ENCODE measurements at regions not wholly inside any gene's neighbourhood (a gene's known extent, or its start where the extent isn't known, plus 50 kb on each side); places are given as distances from the start of the nearest gene placed in this dataset.
"Not testable (repeated sequence)": the region's sequence is repeated elsewhere in the genome, so short reads cannot be mapped to it uniquely, and the experiment has no call there.

DNA sequence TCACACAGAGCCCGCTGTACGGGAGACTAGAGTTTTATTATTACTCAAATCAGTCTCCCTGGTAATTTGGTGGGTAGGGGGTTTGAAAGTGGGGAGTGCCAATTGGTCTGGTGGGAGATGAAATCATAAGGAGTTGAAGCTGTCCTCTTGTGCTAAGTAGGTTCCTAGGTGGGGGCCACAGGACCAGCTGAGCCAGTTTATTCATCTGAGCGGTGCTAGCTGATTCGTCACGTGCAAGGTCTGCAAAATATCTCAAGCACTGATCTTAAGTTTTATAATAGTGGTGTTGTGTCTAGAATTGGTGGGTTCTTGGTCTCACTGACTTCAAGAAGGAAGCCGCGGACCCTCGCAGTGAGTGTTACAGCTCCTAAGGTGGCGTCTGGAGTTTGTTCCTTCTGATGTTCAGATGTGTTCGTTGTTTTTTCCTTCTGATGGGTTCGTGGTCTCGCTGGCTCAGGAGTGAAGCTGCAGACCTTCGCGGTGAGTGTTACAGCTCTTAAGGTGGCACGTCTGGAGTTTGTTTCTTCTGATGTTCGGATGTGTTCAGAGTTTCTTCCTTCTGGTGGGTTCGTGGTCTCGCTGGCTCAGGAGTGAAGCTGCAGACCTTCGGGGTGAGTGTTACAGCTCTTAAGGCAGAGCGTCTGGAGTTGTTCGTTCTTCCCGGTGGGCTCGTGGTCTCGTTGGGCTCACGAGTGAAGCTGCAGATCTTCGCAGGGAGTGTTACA lies 158.5 kb upstream of the GNAI1 start:
- H3K9ac ChIP-seq (replicated peaks; ENCODE audit: extremely low read depth, insufficient read depth, low read length); BruUV-seq (replicated peaks); H3K79me2 ChIP-seq (ENCODE audit: control insufficient read depth, insufficient read depth, low read length); H3K27me3 ChIP-seq (ENCODE audit: control insufficient read depth in 2 of 2, insufficient read depth in 2 of 2, low read length in 2 of 2); H3K4me3 ChIP-seq (replicated peaks in 1 of 3; ENCODE audit: insufficient read depth in 1 of 3, low read depth in 1 of 3, low read length in 3 of 3); dilution Hi-C loops (cut with MboI; ENCODE audit: extremely low pct_ligation_motif_present, low sequenced_read_pairs); H2AFZ ChIP-seq (ENCODE audit: low read depth, low read length); FAIRE-seq; H3K4me1 ChIP-seq (ENCODE audit: control insufficient read depth, extremely low read depth, insufficient read depth, low read length); intact Hi-C loops (cut with micrococcal nuclease); H3K36me3 ChIP-seq (ENCODE audit: control insufficient read depth in 2 of 2, extremely low read depth in 1 of 2, insufficient read depth in 2 of 2, low read length in 2 of 2); H3K9me3 ChIP-seq (replicated peaks; ENCODE audit: control insufficient read depth, insufficient read depth, low read length); POLR2A ChIA-PET; H3K4me2 ChIP-seq (ENCODE audit: insufficient read depth, low read length); H4K20me1 ChIP-seq (replicated peaks; ENCODE audit: control insufficient read depth, extremely low read depth, insufficient read depth, low read length); CTCF ChIA-PET; DNase-seq (ENCODE audit: low read depth, low spot score); H3K9me1 ChIP-seq (replicated peaks; ENCODE audit: control insufficient read depth, extremely low read depth, insufficient read depth, low read length); H3K27ac ChIP-seq (ENCODE audit: insufficient read depth, low read depth, low read length): not testable (repeated sequence)

DNA sequence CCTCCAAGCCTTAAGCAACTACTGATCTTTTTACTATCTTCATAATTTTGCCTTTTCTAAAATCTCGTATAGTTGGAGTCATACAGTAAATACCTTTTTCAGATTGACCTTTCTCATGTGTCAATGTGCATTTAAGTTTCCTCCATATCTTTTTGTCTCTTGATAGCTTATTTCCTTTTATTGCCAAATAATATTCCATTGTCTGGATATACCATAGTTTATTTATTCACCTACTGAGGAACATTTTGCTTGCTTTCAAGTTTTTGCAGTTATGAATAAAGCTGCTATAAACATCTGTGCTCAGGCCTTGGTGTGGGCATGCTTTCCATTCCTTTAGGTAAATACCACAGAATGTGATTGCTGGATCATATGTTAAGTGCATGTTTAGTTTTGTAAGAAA lies 161.2 kb upstream of the GNAI1 start:
- Histone ChIP-seq H3K4me1 (ENCODE audit: control insufficient read depth, extremely low read depth, insufficient read depth, low read length) (no peaks in the 10 kb centered on the region), H3K4me2 (ENCODE audit: insufficient read depth, low read length) (no peak overlapping the region), H3K9me3 (replicated peaks; ENCODE audit: control insufficient read depth, insufficient read depth, low read length) (no peaks in the 10 kb centered on the region), H2AFZ (ENCODE audit: low read depth, low read length) (peak overlapping the region; percentile 20), H3K9me1 (replicated peaks; ENCODE audit: control insufficient read depth, extremely low read depth, insufficient read depth, low read length) (peaks cover 3% of the 10 kb centered on the region), H4K20me1 (replicated peaks; ENCODE audit: control insufficient read depth, extremely low read depth, insufficient read depth, low read length) (no peaks in the 10 kb centered on the region), H3K9ac (replicated peaks; ENCODE audit: extremely low read depth, insufficient read depth, low read length) (no peak overlapping the region), H3K27me3 (ENCODE audit: control insufficient read depth in 2 of 2, insufficient read depth in 2 of 2, low read length in 2 of 2) (no peaks in the 10 kb centered on the region), H3K27ac (ENCODE audit: insufficient read depth, low read depth, low read length) (no peak overlapping the region), H3K4me3 (replicated peaks in 1 of 3; ENCODE audit: insufficient read depth in 1 of 3, low read depth in 1 of 3, low read length in 3 of 3) (no peak overlapping the region), H3K79me2 (ENCODE audit: control insufficient read depth, insufficient read depth, low read length) (no peaks in the 10 kb centered on the region), H3K36me3 (ENCODE audit: control insufficient read depth in 2 of 2, extremely low read depth in 1 of 2, insufficient read depth in 2 of 2, low read length in 2 of 2) (no peaks in the 10 kb centered on the region)
- dilution Hi-C loops (cut with MboI; ENCODE audit: extremely low pct_ligation_motif_present, low sequenced_read_pairs), result no loop called here
- intact Hi-C loops (cut with micrococcal nuclease), result no loop called here
- FAIRE-seq, result no peak
- BruUV-seq (replicated peaks), result no TSS peak
- POLR2A ChIA-PET, result no interaction called here
- DNase-seq (ENCODE audit: low read depth, low spot score), result no peak
- CTCF ChIA-PET, result no interaction called here
- TF ChIP-seq POLR2A (IDR thresholded peaks at IDR 0.05; ENCODE audit: low read depth, low read length) (no peak), GATA2 (IDR thresholded peaks at IDR 0.05; ENCODE audit: insufficient read depth, insufficient read length, low read depth, low read length) (no peak), FOS (IDR thresholded peaks at IDR 0.05; ENCODE audit: borderline replicate concordance, insufficient read depth, low read length) (no peak), JUN (IDR thresholded peaks at IDR 0.05; ENCODE audit: borderline replicate concordance, insufficient read depth, insufficient read length, low read depth) (no peak), EZH2 (IDR thresholded peaks at IDR 0.05; ENCODE audit: borderline replicate concordance, low read depth, low read length, severe bottlenecking) (no peak), POLR2AphosphoS5 (IDR thresholded peaks at IDR 0.05; ENCODE audit: insufficient read depth, low read depth, low read length) (no peak), MYC (IDR thresholded peaks at IDR 0.05; ENCODE audit: low read depth, low read length) (no peak)
- TF ChIP-seq, protein P1, sequence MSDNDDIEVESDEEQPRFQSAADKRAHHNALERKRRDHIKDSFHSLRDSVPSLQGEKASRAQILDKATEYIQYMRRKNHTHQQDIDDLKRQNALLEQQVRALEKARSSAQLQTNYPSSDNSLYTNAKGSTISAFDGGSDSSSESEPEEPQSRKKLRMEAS (IDR thresholded peaks at IDR 0.05; ENCODE audit: insufficient read depth, insufficient read length), result no peak
- TF ChIP-seq, protein P2, sequence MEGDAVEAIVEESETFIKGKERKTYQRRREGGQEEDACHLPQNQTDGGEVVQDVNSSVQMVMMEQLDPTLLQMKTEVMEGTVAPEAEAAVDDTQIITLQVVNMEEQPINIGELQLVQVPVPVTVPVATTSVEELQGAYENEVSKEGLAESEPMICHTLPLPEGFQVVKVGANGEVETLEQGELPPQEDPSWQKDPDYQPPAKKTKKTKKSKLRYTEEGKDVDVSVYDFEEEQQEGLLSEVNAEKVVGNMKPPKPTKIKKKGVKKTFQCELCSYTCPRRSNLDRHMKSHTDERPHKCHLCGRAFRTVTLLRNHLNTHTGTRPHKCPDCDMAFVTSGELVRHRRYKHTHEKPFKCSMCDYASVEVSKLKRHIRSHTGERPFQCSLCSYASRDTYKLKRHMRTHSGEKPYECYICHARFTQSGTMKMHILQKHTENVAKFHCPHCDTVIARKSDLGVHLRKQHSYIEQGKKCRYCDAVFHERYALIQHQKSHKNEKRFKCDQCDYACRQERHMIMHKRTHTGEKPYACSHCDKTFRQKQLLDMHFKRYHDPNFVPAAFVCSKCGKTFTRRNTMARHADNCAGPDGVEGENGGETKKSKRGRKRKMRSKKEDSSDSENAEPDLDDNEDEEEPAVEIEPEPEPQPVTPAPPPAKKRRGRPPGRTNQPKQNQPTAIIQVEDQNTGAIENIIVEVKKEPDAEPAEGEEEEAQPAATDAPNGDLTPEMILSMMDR (IDR thresholded peaks at IDR 0.05; ENCODE audit: extremely low read depth in 1 of 2, insufficient read depth in 1 of 2, low read depth in 1 of 2, low read length in 2 of 2), result no peak

All from endothelial cell of umbilical vein (primary cell).